LNCAP (cell line): ENCODE measurements at regions not wholly inside any gene's neighbourhood (a gene's known extent, or its start where the extent isn't known, plus 50 kb on each side); places are given as distances from the start of the nearest gene placed in this dataset.

Experiments used
- TF ChIP-seq, protein P1 (sequence below): fragments of 450-650 bp; IDR thresholded peaks from 2 replicates; pipeline ENCODE4 v1.5.1; 2017; ENCODE audit warnings: mild to moderate bottlenecking

DNA sequence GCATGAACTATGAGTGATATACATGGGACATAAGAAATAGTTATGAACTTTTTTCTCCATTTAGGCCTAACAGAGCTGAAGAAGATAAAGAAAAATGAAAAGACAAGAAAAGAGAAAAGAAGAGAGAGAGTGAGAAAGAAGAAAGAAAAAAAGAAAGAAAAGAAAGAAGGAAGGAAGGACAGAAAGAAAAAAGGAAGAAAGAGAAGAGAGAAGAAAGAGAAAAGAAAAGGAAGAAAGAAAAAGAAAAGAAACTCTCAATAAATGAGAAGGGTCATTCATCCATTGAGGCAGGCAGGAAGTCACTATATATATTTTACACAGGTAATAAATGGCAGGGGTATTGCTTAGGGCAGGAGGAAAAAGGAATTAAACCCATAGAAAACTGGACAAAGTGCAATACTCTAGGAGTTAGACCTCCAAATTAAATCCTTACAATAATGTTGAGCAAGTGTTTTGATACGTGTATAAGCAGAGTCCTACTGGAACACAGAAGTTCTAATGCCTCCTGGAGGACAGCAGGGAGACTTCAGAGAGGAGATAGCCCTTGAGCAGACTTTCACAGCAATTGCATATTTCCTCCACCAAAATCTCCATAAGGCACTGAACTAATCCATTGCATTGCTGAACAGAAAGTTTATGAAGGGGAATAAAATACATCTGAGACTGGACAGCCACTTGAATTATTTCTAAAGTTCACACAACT lies 86.4 kb upstream of the TENT5A start:
- TF ChIP-seq, protein P1, sequence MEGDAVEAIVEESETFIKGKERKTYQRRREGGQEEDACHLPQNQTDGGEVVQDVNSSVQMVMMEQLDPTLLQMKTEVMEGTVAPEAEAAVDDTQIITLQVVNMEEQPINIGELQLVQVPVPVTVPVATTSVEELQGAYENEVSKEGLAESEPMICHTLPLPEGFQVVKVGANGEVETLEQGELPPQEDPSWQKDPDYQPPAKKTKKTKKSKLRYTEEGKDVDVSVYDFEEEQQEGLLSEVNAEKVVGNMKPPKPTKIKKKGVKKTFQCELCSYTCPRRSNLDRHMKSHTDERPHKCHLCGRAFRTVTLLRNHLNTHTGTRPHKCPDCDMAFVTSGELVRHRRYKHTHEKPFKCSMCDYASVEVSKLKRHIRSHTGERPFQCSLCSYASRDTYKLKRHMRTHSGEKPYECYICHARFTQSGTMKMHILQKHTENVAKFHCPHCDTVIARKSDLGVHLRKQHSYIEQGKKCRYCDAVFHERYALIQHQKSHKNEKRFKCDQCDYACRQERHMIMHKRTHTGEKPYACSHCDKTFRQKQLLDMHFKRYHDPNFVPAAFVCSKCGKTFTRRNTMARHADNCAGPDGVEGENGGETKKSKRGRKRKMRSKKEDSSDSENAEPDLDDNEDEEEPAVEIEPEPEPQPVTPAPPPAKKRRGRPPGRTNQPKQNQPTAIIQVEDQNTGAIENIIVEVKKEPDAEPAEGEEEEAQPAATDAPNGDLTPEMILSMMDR: no peak

DNA sequence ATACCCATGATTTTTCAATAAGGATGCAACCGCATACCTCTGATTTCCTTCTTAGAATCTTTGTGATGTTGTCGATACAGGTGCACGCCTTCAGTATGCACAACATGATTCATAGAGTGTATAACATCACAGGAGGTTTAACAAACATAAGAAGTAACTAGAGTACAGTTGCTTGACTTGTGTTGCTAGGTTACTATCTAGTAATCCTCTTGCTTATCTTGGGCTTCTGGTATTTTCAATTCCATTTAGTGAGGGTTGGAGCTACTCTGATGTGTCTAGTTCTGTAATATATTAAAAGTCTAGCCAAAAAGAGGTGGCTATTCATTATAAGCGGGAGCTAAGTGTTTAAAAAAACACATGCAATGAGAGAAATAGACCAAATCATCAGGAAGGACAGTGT lies 85.5 kb upstream of the TENT5A start:
- TF ChIP-seq, protein P1: no peak

DNA sequence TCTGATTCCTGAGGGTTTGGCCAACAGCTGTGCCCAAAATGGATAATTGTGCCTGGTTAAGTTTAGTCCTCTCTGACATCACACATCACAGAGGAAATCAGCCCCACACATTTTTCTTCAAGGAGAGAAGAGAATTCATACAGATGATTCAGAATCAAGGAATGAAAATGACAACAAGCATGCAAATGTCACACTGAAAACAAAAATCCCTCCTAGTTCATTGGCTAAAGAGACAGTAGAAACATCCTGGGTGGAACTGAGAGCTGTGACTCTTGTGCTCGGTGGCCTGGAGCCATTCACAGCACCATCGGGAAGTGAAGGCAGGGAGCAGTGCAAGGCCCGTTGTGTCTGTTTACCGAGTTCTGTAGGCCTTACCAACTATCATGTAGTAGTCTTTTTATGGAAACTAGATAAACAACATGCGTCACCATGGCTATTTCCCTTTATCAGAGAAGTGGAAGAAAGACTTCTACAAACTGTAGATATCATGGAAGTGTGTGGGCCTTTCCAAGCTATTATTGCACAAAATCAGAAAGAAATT lies 81.7 kb upstream of the TENT5A start:
- TF ChIP-seq, protein P1: no peak

DNA sequence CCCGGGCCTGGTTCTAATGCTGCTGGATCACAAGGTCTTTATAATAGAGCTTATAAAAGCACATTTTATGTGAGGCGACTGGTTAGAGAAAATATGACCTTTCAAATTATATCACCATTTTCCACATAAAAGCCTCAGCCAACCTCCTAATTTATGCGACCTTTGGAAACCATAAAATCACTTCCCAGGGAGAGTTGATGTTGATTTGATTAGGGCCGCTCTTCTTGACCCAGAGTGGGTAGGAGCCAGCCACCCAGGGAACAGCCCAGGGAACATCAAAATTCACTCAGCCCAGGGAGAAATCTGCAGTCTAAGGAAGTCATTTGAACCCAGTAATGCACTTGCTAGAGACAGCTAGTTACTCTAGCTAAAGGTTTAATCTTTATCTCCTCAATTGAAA lies 79.8 kb upstream of the TENT5A start:
- TF ChIP-seq, protein P1: no peak

DNA sequence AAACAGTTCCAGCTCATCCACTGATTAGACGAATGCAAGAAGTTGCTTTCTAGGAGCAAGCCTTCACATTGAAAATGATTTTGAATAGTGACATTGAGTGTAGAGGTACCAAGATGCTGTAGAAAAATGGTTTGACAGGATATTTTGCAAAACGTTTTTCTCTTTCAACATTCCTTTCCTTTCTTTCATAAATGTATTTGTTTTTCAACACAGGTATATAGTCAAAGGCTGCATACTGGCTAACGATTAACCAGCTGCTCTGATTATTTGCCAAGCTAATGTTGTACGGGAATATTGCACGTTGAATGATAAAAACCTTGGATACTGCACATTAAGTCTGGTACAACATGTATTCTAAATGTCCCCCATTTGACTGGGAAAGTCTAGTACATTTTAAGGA lies 78.8 kb upstream of the TENT5A start:
- TF ChIP-seq, protein P1: no peak

DNA sequence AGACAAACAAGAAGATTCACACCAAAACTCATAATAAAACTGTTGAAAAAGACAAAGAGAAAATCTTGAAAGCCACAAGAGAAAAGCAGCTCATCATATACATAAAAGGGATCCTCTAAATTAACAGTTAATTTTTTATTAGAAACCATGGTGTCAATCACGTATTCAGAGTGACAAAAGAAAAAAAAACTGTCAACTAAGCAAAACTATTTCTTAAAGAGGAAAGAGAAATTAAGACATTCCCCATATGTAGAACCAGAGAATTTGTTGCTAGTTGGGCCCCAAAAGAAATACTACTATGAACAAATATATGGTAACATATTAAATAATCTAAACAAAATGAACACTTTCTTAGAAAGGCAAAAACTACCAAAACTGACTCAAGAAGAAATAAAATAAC lies 74.3 kb upstream of the TENT5A start:
- TF ChIP-seq, protein P1: no peak

DNA sequence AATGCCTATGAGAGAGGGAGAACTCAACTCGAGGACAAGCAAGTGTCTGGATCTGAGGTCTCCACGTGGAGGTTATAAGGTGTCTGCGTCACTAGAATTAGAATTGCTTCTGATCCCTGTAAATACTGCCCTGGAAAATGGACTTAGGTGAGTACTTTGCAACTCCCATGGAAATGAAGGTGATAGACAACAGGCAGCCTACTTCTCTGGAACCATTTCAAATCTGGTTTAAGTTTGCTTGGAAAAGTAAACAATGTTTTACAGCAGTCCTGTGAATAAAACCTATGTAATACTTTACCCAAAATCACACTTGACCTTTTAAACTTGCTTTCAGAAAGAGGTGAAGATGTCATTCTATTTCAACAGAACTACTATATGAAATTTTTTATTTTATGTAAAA lies 70.1 kb upstream of the TENT5A start:
- TF ChIP-seq, protein P1: no peak
